ENCODE measurements at regions not wholly inside any gene's neighbourhood (a gene's known extent, or its start where the extent isn't known, plus 50 kb on each side); places are given as distances from the start of the nearest gene placed in this dataset.
A peak's percentile ranks its signal among the peaks of the same experiment; 100 is the strongest.

- H3K4me3 ChIP-seq, result no peak overlapping the region
- DNase-seq, result no peak
- H3K4me1 ChIP-seq, result no peaks in the 10 kb centered on the region
- H3K27me3 ChIP-seq, result no peaks in the 10 kb centered on the region
- TF ChIP-seq CTCF (IDR thresholded peaks at IDR 0.05), result no peak
- H3K9me3 ChIP-seq, result no peaks in the 10 kb centered on the region
- no peak overlapping the region for H3K27ac ChIP-seq
- intact Hi-C loops (cut with DNase I; ENCODE audit: low total_unique reads), result no loop called here
- no peaks in the 10 kb centered on the region for H3K36me3 ChIP-seq
Observed at GRCh38 chr3:163045945-163046344, 1549.3 kb downstream of the OTOL1 start.

GRCh38 chr3:163048881-163049280 lies 1552.3 kb downstream of the OTOL1 start:
- H3K36me3 ChIP-seq, result no peaks in the 10 kb centered on the region
- H3K4me3 ChIP-seq, result no peak overlapping the region
- H3K27ac ChIP-seq, result no peak overlapping the region
- DNase-seq, result no peak
- H3K27me3 ChIP-seq, result no peaks in the 10 kb centered on the region
- no peaks in the 10 kb centered on the region for H3K9me3 ChIP-seq
- TF ChIP-seq CTCF (IDR thresholded peaks at IDR 0.05), result no peak
- no peaks in the 10 kb centered on the region for H3K4me1 ChIP-seq
- intact Hi-C loops (cut with DNase I; ENCODE audit: low total_unique reads), result no loop called here

GRCh38 chr3:163056874-163057497 lies 1560.4 kb downstream of the OTOL1 start:
- no peak overlapping the region for H3K27ac ChIP-seq
- H3K36me3 ChIP-seq, result no peaks in the 10 kb centered on the region
- DNase-seq, result peak in 1 of 2 donors; percentile 37
- intact Hi-C loops (cut with DNase I; ENCODE audit: low total_unique reads), result no loop called here
- no peak overlapping the region for H3K4me3 ChIP-seq
- H3K4me1 ChIP-seq, result peaks cover 0 to 14% (median 0%) of the 10 kb centered on the region in 4 donors
- no peaks in the 10 kb centered on the region for H3K9me3 ChIP-seq
- H3K27me3 ChIP-seq, result no peaks in the 10 kb centered on the region
- peak; percentile 47 to 48 for TF ChIP-seq CTCF (IDR thresholded peaks at IDR 0.05)

- TF ChIP-seq CTCF (IDR thresholded peaks at IDR 0.05), result no peak
- H3K36me3 ChIP-seq, result no peaks in the 10 kb centered on the region
- H3K27me3 ChIP-seq, result no peaks in the 10 kb centered on the region
- no peak overlapping the region for H3K4me3 ChIP-seq
- no peak overlapping the region for H3K27ac ChIP-seq
- H3K9me3 ChIP-seq, result no peaks in the 10 kb centered on the region
- intact Hi-C loops (cut with DNase I; ENCODE audit: low total_unique reads), result no loop called here
- peaks cover 0 to 14% (median 0%) of the 10 kb centered on the region in 4 donors for H3K4me1 ChIP-seq
- DNase-seq, result no peak
Observed at GRCh38 chr3:163058031-163058854, 1561.6 kb downstream of the OTOL1 start.

- TF ChIP-seq CTCF (IDR thresholded peaks at IDR 0.05), result no peak
- Histone ChIP-seq H3K4me3 (no peak overlapping the region), H3K27me3 (no peaks in the 10 kb centered on the region), H3K27ac (no peak overlapping the region), H3K4me1 (no peaks in the 10 kb centered on the region), H3K36me3 (no peaks in the 10 kb centered on the region), H3K9me3 (peaks cover 0 to 11% (median 5%) of the 10 kb centered on the region in 3 donors)
- intact Hi-C loops (cut with DNase I; ENCODE audit: low total_unique reads), result no loop called here
- no peak for DNase-seq
Observed at GRCh38 chr3:163071713-163072112, 1575.1 kb downstream of the OTOL1 start.

All from tibial artery (tissue), 4 donors.